Right lobe of liver (tissue), 6 donors: ENCODE measurements at regions not wholly inside any gene's neighbourhood (a gene's known extent, or its start where the extent isn't known, plus 50 kb on each side); places are given as distances from the start of the nearest gene placed in this dataset.

Experiments
- ATAC-seq, 4 donors: fragments of 200-7000 bp; cut with Tn5 transposase; one replicate each; pipeline ENCODE4 v1.9.1; 2020; ENCODE audit warnings: mild to moderate bottlenecking in 4 of 4, moderate library complexity in 4 of 4
- DNase-seq, 3 donors: peaks; one replicate each; pipeline ENCODE4 v3.0.0-alpha.2; 2020
- H3K27ac ChIP-seq, 3 donors: fragments of 200-600 bp; one replicate each; pipeline ENCODE4 v1.8.0; 2022
- H3K27me3 ChIP-seq, 2 donors: fragments of 200-600 bp; one replicate each; pipeline ENCODE4 v1.8.0; 2022
- H3K36me3 ChIP-seq, 4 donors: fragments of 200-600 bp; sonication (generic) in 1 of 4; one replicate each; pipeline versions ENCODE4 v1.5.1 to v1.8.0; 2017 to 2022; ENCODE audit warnings: control low read depth in 1 of 4
- H3K4me1 ChIP-seq, 4 donors: fragments of 200-600 bp; sonication (generic) in 1 of 4; one replicate each; pipeline versions ENCODE4 v1.5.1 to v1.8.0; 2017 to 2022; ENCODE audit warnings: control low read depth in 1 of 4
- H3K4me3 ChIP-seq, 3 donors: fragments of 200-600 bp; one replicate each; pipeline ENCODE4 v1.8.0; 2022
- H3K9me3 ChIP-seq, 4 donors: fragments of 200-600 bp; sonication (generic) in 1 of 4; one replicate each; pipeline versions ENCODE4 v1.5.1 to v1.8.0; 2017 to 2022; ENCODE audit warnings: control low read depth in 1 of 4
- POLR2A ChIP-seq: fragments of 450-650 bp; IDR thresholded peaks from one replicate; pipeline ENCODE4 v1.6.1; 2017; ENCODE audit warnings: antibody characterized with exemption, mild to moderate bottlenecking
- WGBS: methylation state at CpG from one replicate; pipeline ENCODE4 v1.1.6; 2018; ENCODE audit warnings: low coverage, low lambda C conversion rate; ENCODE audit not compliant: insufficient coverage; ENCODE audit errors: missing lambda C conversion rate; 5-methylcytosine and 5-hydroxymethylcytosine counted together
- intact Hi-C, 2 donors: fragments of 100-400 bp; cut with DNase I; formaldehyde crosslinking; loops; one replicate each; pipeline versions ENCODE4 v1.11.2 to v1.14.1; 2022
- TF ChIP-seq, protein P1 (sequence below), 4 donors: fragments of 200-600 bp in 3 of 4; fragments of 450-650 bp in 1 of 4; IDR thresholded peaks; one replicate each; pipeline versions ENCODE4 v1.5.1 to v1.8.0; 2016 to 2022; ENCODE audit warnings: antibody characterized with exemption in 4 of 4, mild to moderate bottlenecking in 2 of 4
- donor health status: DM: no; HTN: yes; CAD: no.
- donor health status: DM: no; HTN: no; CAD: no.
- donor health status: DM: no; HTN: no; CAD: no.
- donor health status: DM: no; HTN: yes; CAD: no.
- donor health status: DM: no; HTN: yes; CAD: no.

DNA sequence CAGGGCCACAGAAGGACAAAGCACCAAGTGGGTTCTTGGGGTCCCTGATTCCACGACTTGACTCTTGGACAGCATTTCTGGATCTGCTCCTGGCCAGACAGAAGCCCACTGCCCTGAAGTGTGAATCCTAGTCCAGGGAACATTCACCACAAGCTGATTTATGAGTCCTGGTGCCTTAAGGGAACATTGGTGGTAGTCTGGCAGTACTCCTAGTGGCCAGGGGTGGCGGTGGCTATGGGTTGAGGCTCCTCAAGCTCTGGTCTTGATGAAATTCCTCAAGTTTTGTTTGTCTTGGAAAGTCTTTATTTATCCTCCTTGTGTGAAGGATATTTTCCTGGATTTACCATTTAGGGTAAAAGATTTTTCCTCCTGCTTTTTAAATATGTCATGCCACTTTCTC, 307.5 kb downstream of the PYDC2 start:
- Histone ChIP-seq H3K9me3 (no peaks in the 10 kb centered on the region), H3K27me3 (no peaks in the 10 kb centered on the region), H3K4me1 (no peaks in the 10 kb centered on the region), H3K36me3 (no peaks in the 10 kb centered on the region), H3K27ac (no peak overlapping the region), H3K4me3 (no peak overlapping the region)
- ATAC-seq, result no peak
- TF ChIP-seq, protein P1, sequence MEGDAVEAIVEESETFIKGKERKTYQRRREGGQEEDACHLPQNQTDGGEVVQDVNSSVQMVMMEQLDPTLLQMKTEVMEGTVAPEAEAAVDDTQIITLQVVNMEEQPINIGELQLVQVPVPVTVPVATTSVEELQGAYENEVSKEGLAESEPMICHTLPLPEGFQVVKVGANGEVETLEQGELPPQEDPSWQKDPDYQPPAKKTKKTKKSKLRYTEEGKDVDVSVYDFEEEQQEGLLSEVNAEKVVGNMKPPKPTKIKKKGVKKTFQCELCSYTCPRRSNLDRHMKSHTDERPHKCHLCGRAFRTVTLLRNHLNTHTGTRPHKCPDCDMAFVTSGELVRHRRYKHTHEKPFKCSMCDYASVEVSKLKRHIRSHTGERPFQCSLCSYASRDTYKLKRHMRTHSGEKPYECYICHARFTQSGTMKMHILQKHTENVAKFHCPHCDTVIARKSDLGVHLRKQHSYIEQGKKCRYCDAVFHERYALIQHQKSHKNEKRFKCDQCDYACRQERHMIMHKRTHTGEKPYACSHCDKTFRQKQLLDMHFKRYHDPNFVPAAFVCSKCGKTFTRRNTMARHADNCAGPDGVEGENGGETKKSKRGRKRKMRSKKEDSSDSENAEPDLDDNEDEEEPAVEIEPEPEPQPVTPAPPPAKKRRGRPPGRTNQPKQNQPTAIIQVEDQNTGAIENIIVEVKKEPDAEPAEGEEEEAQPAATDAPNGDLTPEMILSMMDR (IDR thresholded peaks at IDR 0.05), result no peak
- no peak for TF ChIP-seq POLR2A
- intact Hi-C loops, result no loop called here
- no peak for DNase-seq
- WGBS, result 83% methylated on average over 1 of the region's 2 CpGs

DNA sequence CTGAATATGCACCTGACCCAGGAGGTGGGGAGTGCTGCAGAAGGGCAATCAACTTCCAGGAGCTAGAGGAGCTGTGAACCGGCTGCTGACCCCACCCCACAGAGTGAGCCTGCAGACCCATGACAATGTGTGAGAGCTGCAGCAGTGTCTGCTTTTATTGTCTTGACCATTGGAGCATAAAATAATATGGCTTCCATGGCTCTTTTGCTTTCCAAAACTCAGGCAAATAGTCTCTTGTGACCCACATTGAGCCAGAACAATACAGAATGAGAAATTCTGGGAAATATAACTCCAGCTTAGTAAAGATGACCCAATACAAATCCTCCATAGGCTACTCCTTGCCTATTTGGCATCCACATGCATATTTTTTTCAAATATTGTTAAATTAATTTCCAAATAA, 309.6 kb downstream of the PYDC2 start:
- H3K27me3 ChIP-seq, result no peaks in the 10 kb centered on the region
- no peak for DNase-seq
- H3K27ac ChIP-seq, result no peak overlapping the region
- ATAC-seq, result no peak
- intact Hi-C loops, result no loop called here
- WGBS, result no CpG with 5 or more reads among the region's 1 CpG
- no peaks in the 10 kb centered on the region for H3K9me3 ChIP-seq
- no peak overlapping the region for H3K4me3 ChIP-seq
- H3K36me3 ChIP-seq, result no peaks in the 10 kb centered on the region
- TF ChIP-seq, protein P1 (IDR thresholded peaks at IDR 0.05), result no peak
- TF ChIP-seq POLR2A, result no peak
- no peaks in the 10 kb centered on the region for H3K4me1 ChIP-seq

DNA sequence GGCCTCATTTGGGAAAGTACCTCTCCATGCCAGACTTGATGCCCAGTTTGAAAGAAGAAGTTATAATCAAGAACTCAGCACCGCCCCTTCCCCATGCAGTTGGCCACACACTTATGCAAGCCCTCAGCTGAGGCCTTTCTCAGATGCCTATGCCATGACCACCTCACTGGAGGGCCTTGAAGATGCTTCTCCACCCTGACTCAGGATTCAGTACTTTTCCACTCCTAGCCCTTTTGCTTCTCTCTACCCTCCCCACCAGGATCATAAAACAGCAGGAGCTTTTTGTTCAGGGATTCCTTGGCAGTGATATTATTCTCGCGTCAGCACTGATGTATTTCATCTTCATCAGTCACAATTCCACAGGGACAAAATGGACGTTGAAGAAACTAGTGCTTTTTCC, 313.5 kb downstream of the PYDC2 start:
- Histone ChIP-seq H3K4me3 (no peak overlapping the region), H3K36me3 (no peaks in the 10 kb centered on the region), H3K4me1 (no peaks in the 10 kb centered on the region), H3K27me3 (no peaks in the 10 kb centered on the region), H3K9me3 (no peaks in the 10 kb centered on the region), H3K27ac (no peak overlapping the region)
- TF ChIP-seq, protein P1 (IDR thresholded peaks at IDR 0.05), result no peak
- no peak for TF ChIP-seq POLR2A
- DNase-seq (no peak), ATAC-seq (no peak)
- intact Hi-C loops, result no loop called here
- 57% methylated on average over 4 of the region's 4 CpGs for WGBS

DNA sequence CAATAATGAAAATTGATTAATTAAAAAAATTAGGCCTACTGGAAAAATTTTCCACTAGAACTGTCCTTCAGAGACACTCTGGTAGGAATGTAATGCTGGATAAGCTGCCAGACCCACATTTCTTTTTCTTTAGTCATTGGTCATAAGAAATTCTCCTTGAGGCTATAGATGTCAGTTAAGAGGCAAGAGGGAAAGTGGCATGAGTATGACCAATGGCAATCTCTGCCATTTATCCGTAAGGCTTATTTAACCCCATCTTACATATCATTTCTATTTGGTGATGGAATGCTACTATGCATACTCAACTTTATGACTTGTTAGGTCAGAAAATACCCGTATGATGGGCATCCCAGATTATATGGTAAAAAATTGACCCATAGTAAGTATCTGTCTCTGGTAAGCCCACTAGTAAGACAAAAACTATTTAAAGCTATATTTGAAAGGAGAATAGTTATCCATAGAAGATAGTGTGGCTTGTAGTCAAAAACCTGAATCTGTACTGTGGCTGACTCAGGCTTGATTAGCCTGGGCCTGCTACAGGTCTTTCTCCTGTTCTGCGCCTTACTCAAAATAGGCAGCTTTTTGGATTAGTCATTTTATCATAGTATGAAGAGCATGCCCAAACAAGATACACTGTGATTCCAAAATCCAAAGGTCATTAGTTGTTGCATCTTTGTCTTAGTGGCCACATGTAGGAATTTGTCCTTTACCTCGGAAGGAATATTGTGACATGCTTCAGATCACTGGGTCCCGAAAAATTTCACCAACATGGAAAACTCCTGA, 314.7 kb downstream of the PYDC2 start:
- H3K27ac ChIP-seq, result no peak overlapping the region
- ATAC-seq, result peak in 3 of 4 donors; percentile 29 to 83 (median 29)
- no peaks in the 10 kb centered on the region for H3K9me3 ChIP-seq
- H3K36me3 ChIP-seq, result no peaks in the 10 kb centered on the region
- H3K4me1 ChIP-seq, result no peaks in the 10 kb centered on the region
- 51% methylated on average over 5 of the region's 5 CpGs for WGBS
- no peaks in the 10 kb centered on the region for H3K27me3 ChIP-seq
- intact Hi-C loops, result no loop called here
- DNase-seq, result no peak
- no peak overlapping the region for H3K4me3 ChIP-seq
- no peak for TF ChIP-seq POLR2A
- TF ChIP-seq, protein P1 (IDR thresholded peaks at IDR 0.05), result no peak
